HG03460 (cell line): ENCODE measurements at regions not wholly inside any gene's neighbourhood (a gene's known extent, or its start where the extent isn't known, plus 50 kb on each side); places are given as distances from the start of the nearest gene placed in this dataset.

Experiments
- ATAC-seq: cut with Tn5 transposase; IDR thresholded peaks from one replicate; pipeline ENCODE4 v1.9.1; 2021; ENCODE audit not compliant: unreplicated experiment

DNA sequence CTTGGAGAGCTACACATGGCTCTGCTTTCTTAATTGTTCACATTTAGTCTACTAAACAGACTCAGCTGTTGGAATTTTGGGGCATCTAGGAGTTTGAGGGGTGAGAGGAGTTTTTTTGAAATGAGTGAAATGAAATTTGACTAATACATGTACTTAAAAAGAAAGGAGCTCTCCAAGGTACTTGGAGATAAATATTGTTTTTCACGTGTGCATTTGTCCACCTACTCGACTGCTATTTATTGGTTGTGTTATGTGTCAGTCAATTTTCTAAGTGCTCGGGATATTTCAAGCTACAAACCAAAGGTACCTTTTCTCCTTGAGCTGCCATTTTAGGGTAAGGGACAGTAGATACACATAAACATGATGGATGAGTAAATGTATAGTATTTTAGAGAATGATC is 697.0 kb downstream of the LIG4 start:
- no peak for ATAC-seq

GRCh38 chr13:107516517-107516916 is 698.8 kb downstream of the LIG4 start:
- ATAC-seq, result no peak

DNA sequence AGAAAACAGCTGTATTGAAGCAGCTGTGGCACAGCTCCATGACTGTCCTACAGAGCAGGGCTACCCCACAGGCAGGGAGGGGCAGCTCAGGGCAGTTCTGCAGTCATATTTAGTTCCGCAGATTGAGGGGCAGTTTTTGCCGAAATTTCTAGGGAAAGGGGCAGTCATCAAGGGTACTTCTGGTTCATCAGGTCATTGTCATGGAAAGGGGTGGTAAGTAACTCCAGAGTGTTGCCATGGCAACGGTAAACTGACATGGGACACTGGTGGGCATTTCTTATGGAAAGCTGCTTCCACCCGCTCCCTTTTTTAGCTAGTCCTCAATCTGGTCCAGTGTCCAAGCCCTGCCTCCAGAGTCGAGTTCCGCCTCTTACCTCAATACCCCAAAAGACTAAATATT is 702.8 kb downstream of the LIG4 start:
- no peak for ATAC-seq

DNA sequence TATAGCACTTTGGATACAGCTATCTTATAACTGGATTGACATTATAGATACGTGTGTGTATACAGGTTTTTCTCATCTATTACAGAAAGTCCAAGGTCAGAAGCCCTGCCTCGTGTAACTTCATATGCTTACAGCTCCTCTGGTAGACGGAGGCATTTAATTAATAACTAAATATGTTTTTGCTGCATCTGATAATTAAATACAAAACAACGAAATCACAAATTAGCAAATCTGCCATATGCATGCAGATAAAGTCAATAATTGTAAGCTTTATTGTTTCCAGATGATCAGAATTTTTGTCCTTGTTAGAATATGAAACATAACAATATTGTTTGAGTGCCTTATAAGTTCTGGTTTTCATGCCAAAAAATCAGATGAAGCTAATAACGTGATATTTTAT is 717.7 kb downstream of the LIG4 start:
- no peak for ATAC-seq

DNA sequence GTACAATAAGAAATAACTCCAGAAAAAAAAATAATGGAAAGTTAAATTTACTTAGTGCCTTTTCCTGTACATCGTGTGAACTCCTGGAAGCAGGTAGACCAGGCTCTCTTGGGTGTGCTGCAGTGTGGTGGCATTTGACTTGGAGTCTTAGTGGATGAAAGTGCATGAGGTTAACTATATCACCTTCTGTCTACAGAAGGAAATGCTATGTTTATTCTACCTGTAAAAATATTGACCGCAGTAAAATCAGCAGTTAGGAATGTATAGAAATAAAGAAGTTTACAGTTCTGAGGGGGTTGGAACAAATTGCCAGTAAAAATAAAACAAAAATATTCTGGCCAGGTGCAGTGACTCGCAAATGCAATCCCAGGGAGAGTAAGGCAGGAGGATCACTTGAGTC is 722.1 kb downstream of the LIG4 start:
- ATAC-seq, result no peak

- ATAC-seq, result no peak
Measured at GRCh38 chr13:107482688-107483087, 732.6 kb downstream of the LIG4 start.

GRCh38 chr13:107480130-107480529 is 735.2 kb downstream of the LIG4 start:
- no peak for ATAC-seq

DNA sequence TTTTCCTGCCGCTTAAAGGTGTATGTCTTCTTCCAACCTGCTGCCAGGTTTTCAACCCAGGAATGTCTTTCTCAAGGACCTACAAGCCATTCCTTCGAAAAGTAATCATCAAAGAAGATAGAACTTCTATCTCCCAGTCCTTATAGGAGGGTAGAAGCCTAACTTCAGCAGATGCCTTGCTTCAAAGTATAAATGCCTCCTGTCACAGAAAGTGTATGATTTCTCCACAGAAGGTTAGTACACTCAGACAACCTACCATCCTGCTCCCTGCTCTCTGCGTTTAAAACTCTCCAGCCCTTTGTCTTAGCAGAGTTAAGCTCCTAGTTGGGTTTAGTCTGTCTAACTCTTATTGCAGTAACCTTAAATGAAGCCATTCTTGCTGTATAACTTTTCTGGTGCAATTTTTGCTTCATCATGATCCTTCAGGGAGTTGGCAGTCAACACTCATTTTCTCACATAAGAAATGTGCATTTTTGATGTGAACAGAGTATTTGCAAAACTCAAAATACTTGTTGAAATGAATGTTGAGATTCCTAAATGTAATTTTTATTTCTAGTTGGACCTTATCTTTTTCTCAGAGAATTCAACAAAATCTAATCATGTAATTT is 737.5 kb downstream of the LIG4 start:
- ATAC-seq, result no peak

DNA sequence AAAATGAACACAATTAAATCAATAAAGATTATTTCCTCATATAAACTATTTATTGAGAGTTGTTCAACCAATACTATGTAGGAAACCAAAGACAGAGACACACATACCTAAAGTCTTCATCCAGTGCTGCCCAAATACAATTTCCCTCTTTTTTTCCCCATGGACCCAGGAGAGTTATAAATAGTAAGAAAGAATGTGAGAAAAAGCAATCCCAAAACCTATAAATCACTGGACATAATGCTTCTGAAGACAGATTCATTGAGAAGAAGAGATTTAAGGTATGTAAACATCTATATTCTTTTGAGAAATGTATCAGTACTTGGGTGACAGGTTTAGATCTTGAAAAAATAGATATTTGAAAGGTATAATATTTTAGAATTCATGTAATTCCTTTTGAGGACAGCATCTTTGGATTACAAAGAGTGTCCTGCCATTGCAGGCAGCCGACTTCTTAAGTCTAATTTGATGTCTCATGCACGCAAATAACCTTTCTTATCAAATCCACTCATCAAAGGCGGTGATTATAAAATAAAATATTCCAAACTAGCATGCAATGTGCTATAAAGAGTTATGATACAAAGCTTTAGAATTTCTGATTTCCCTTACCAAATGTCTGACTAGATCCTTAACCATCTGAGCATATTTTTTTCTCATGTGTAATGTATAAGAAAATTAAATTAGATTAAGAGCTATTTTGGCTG is 739.4 kb downstream of the LIG4 start:
- ATAC-seq, result no peak

DNA sequence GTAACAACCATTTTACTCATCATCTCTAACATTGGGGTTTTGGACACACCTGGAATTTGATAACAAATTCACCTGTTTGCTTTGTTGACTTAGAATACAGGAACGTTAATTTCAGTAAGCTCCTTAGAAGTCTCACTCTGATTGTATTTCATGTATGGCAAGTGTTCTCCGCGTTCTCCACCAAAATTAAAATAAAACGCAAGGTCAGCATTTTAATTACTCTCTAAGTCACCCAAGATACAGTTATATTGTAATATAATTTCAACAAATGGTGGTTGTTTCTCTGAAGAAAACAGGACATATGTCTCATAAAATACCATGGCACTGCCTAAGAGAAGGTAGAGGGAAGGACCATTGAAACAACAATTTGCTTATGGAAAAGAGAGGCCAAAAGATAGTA is 742.1 kb downstream of the LIG4 start:
- no peak for ATAC-seq

- no peak for ATAC-seq
Measured at GRCh38 chr13:107466326-107467099, 748.8 kb downstream of the LIG4 start.

GRCh38 chr13:107462501-107462900 is 752.8 kb downstream of the LIG4 start:
- ATAC-seq, result no peak

DNA sequence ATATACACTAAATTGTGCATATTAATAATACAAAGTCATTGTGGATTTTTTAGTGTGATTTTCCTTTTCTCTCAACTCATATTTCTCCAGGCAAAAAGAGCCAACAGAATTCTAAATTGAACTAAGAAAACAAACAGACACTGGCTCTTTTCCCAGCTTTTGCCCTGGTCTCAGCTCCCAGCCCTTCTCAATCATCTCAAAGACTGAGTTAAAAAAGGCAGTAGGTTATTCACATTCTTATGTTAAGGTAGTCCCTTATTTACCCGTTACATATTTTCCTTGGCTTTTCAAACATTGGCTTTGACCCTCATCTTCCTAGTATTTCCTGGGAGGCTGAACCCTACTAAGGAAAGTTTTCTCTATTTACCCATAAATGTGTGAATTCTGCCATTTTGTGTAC is 753.6 kb downstream of the LIG4 start:
- ATAC-seq, result no peak

- ATAC-seq, result no peak
Measured at GRCh38 chr13:107459430-107459829, 755.9 kb downstream of the LIG4 start.

DNA sequence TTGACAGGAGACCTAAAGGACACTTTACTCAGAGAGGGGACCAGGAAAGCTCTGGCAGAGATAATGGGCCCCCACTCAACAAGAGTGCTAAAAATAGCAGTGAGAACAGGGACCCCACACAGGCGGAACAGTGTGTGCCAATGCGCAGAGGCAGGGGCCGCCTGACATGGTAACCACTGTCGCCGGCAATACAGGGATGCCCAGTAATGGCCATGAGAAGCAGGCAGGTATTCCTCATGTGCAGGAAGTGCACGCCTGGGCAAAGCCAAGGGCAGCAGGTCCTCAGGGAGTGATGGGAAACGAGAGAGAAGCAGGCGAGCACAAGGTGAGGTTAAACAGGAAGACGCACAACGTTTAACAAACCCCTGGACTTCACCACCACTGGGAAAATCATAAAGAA is 757.1 kb downstream of the LIG4 start:
- ATAC-seq, result no peak

- no peak for ATAC-seq
Measured at GRCh38 chr13:107457686-107458085, 757.6 kb downstream of the LIG4 start.

- no peak for ATAC-seq
Measured at GRCh38 chr13:107456431-107456830, 758.9 kb downstream of the LIG4 start.

DNA sequence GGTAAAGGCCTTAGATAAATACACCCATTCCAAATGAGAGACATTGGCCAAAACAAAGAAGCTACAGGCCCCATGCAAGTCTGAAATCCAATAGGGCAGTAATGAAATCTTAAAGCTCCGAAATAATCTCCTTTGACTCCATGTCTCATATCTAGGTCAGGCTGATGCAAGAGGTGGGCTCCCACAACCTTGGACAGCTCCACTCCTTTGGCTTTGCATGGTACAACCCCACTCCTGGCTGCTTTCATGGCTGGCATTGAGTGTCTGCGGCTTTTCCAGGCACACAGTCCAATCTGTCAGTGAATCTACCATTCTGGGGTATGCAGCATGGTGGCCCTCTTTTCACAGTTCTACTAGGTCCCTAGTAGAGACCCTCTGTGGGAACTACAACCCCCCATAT is 762.5 kb downstream of the LIG4 start:
- no peak for ATAC-seq

- no peak for ATAC-seq
Measured at GRCh38 chr13:107450931-107451330, 764.4 kb downstream of the LIG4 start.

DNA sequence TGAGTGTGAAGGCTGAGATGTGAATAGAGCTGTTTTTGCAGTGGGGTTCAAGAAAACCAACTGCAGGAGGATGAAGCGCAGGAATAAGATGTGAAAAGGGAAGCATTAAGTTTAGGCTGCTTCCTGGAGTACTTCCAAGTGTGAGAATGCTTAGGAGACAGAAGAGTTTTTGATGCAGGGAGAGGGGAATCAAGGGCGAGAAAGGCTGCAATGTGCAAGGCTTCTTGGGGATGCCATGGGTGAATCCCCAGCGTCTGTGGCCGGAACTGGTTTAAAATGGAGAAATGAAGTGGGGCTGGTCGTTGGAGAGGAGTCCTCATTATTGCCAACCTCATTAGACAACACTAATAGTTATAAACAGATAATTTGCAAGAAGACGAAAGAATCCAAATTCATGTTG is 764.9 kb downstream of the LIG4 start:
- no peak for ATAC-seq

- ATAC-seq, result no peak
Measured at GRCh38 chr13:107447591-107447990, 767.7 kb downstream of the LIG4 start.

GRCh38 chr13:107441279-107441678 is 774.1 kb downstream of the LIG4 start:
- ATAC-seq, result no peak
